ENCODE measurements at regions not wholly inside any gene's neighbourhood (a gene's known extent, or its start where the extent isn't known, plus 50 kb on each side); places are given as distances from the start of the nearest gene placed in this dataset.

GRCh38 chr2:236672606-236673005 lies 103.0 kb downstream of the ACKR3 start:
- Histone ChIP-seq H2BK120ac (replicated peaks; ENCODE audit: low read depth, low read length) (no peak overlapping the region), H2BK12ac (ENCODE audit: low read depth, low read length) (no peak overlapping the region), H3K79me2 (ENCODE audit: control insufficient read depth in 1 of 2, insufficient read depth in 2 of 2, low read length in 2 of 2) (no peaks in the 10 kb centered on the region), H2BK5ac (ENCODE audit: low read depth, low read length) (no peak overlapping the region), H3K4me3 (ENCODE audit: extremely low read depth in 1 of 4, insufficient read depth in 2 of 4, low read depth in 3 of 4, low read length in 4 of 4) (no peak overlapping the region), H3K23me2 (ENCODE audit: low read depth, low read length) (no peaks in the 10 kb centered on the region), H2BK20ac (ENCODE audit: low read length) (no peak overlapping the region), H3K9me3 (ENCODE audit: insufficient read depth in 2 of 2, low read depth in 1 of 2, low read length in 1 of 2) (peaks cover 11 to 14% of the 10 kb centered on the region in 2 experiments), H3K27ac (ENCODE audit: low read depth, low read length) (no peak overlapping the region), H4K8ac (ENCODE audit: extremely low read depth, insufficient read depth, low read length) (no peak overlapping the region), H3K9ac (replicated peaks in 1 of 4; ENCODE audit: extremely low read depth in 1 of 4, low read depth in 3 of 4, low read length in 3 of 4) (no peak overlapping the region), H3K4me2 (ENCODE audit: insufficient read depth in 1 of 2, low read depth in 2 of 2, low read length in 2 of 2) (no peak overlapping the region), H4K5ac (ENCODE audit: insufficient read length, low read depth, low read length) (no peak overlapping the region), H2AFZ (ENCODE audit: low read length) (no peak overlapping the region), H3K4me1 (replicated peaks in 1 of 4; ENCODE audit: control insufficient read depth in 3 of 4, insufficient read depth in 4 of 4, low read length in 3 of 4) (peaks cover 0 to 4% (median 0%) of the 10 kb centered on the region in 4 experiments; a peak in 1 of 7 replicates), H3K4ac (replicated peaks; ENCODE audit: insufficient read length, low read depth, low read length) (no peak overlapping the region), H3K14ac (ENCODE audit: insufficient read length) (no peak overlapping the region), H3K27me3 (replicated peaks in 1 of 4; ENCODE audit: control insufficient read depth in 3 of 4, extremely low read depth in 1 of 4, insufficient read depth in 3 of 4, low read length in 3 of 4) (no peaks in the 10 kb centered on the region), H3K79me1 (ENCODE audit: low read depth, low read length) (no peaks in the 10 kb centered on the region), H3K36me3 (ENCODE audit: control insufficient read depth in 2 of 4, insufficient read depth in 4 of 4, low read length in 3 of 4) (no peaks in the 10 kb centered on the region; a peak in 1 of 8 replicates), H2BK15ac (ENCODE audit: low read length) (no peak overlapping the region), H2AK5ac (ENCODE audit: low read depth, low read length) (no peak overlapping the region), H3K56ac (replicated peaks; ENCODE audit: insufficient read length, low read depth, low read length) (no peak overlapping the region), H4K91ac (replicated peaks; ENCODE audit: insufficient read length, low read length) (no peak overlapping the region), H3K18ac (ENCODE audit: extremely low read depth, low read length) (no peak overlapping the region), H4K20me1 (replicated peaks in 1 of 2; ENCODE audit: control insufficient read depth in 1 of 2, insufficient read depth in 2 of 2, low read length in 2 of 2) (peaks cover 0 to 4% of the 10 kb centered on the region in 2 experiments), H3K23ac (ENCODE audit: insufficient read length) (no peak overlapping the region)
- CTCF ChIA-PET (ENCODE audit: partially characterized antibody): interaction anchor here (1.4 to 1.6 kb wide), 2 partner anchors 10 to 12 kb away, joined by 4 to 5 read pairs; no protein-coding TSS in a partner anchor
- FAIRE-seq (no peak), DNase-seq (ENCODE audit: low read depth in 1 of 2, low spot score in 2 of 2) (peak in 1 of 2 experiments; percentile 17)
- 98% methylated on average over 5 of the region's 5 CpGs; no CpG with 5 or more reads in 1 of the 2 experiments for WGBS, 2 experiments (ENCODE audit: extremely low coverage in 1 of 2, insufficient coverage in 1 of 2, insufficient read length in 1 of 2, insufficient replicate concordance in 2 of 2, low coverage in 1 of 2, low lambda C conversion rate in 2 of 2, missing lambda C conversion rate in 1 of 2)
- POLR2A ChIA-PET (ENCODE audit: partially characterized antibody): no interaction called here
- no peak for TF ChIP-seq NANOG (IDR thresholded peaks at IDR 0.05; ENCODE audit: insufficient read depth, low read depth, low read length, poor library complexity, severe bottlenecking)
- TF ChIP-seq CBX5 (IDR thresholded peaks at IDR 0.05; ENCODE audit: low read depth, low read length): no peak
- TF ChIP-seq NRF1 (IDR thresholded peaks at IDR 0.05; ENCODE audit: low read depth, low read length): no peak
- TF ChIP-seq POLR2A (IDR thresholded peaks at IDR 0.05; ENCODE audit: control extremely low read depth in 1 of 2, low read depth in 2 of 2, low read length in 2 of 2): no peak
- TF ChIP-seq CTBP2 (IDR thresholded peaks at IDR 0.05; ENCODE audit: borderline replicate concordance, insufficient read depth, insufficient read length, low read length): no peak
- TF ChIP-seq MAFK (IDR thresholded peaks at IDR 0.05; ENCODE audit: low read depth, low read length): no peak
- TF ChIP-seq SIRT6 (IDR thresholded peaks at IDR 0.05; ENCODE audit: low read length): no peak
- TF ChIP-seq, protein P1, sequence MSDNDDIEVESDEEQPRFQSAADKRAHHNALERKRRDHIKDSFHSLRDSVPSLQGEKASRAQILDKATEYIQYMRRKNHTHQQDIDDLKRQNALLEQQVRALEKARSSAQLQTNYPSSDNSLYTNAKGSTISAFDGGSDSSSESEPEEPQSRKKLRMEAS (IDR thresholded peaks at IDR 0.05): no peak
- TF ChIP-seq, protein P2, sequence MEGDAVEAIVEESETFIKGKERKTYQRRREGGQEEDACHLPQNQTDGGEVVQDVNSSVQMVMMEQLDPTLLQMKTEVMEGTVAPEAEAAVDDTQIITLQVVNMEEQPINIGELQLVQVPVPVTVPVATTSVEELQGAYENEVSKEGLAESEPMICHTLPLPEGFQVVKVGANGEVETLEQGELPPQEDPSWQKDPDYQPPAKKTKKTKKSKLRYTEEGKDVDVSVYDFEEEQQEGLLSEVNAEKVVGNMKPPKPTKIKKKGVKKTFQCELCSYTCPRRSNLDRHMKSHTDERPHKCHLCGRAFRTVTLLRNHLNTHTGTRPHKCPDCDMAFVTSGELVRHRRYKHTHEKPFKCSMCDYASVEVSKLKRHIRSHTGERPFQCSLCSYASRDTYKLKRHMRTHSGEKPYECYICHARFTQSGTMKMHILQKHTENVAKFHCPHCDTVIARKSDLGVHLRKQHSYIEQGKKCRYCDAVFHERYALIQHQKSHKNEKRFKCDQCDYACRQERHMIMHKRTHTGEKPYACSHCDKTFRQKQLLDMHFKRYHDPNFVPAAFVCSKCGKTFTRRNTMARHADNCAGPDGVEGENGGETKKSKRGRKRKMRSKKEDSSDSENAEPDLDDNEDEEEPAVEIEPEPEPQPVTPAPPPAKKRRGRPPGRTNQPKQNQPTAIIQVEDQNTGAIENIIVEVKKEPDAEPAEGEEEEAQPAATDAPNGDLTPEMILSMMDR (IDR thresholded peaks at IDR 0.05; ENCODE audit: control extremely low read depth in 1 of 3, insufficient read depth in 1 of 3, low read depth in 1 of 3, low read length in 3 of 3): no peak
- TF ChIP-seq SIX5 (IDR thresholded peaks at IDR 0.05; ENCODE audit: low read depth, low read length): no peak

Measured in H1 (cell line).